ENCODE measurements at regions not wholly inside any gene's neighbourhood (a gene's known extent, or its start where the extent isn't known, plus 50 kb on each side); places are given as distances from the start of the nearest gene placed in this dataset.

DNA sequence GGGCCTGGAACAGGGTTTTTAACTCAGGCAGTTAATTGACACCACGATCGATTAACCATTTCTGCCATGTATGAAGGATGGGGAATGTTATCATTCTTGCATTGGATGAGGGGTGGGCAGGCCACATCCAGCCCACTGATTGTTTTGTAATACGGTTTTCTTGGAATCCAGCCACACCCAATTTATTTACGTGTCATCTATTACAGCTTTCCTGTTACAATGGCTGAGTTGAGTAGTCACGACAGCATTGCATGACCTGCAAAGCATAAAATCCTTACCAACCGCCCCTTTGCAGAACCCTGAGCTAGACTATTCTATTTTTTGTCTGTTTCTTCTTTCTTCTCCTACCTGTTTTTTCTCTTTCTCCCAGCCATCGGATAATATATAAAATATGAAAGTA lies 122.0 kb upstream of the STC2 start:
- TF ChIP-seq, protein P1, sequence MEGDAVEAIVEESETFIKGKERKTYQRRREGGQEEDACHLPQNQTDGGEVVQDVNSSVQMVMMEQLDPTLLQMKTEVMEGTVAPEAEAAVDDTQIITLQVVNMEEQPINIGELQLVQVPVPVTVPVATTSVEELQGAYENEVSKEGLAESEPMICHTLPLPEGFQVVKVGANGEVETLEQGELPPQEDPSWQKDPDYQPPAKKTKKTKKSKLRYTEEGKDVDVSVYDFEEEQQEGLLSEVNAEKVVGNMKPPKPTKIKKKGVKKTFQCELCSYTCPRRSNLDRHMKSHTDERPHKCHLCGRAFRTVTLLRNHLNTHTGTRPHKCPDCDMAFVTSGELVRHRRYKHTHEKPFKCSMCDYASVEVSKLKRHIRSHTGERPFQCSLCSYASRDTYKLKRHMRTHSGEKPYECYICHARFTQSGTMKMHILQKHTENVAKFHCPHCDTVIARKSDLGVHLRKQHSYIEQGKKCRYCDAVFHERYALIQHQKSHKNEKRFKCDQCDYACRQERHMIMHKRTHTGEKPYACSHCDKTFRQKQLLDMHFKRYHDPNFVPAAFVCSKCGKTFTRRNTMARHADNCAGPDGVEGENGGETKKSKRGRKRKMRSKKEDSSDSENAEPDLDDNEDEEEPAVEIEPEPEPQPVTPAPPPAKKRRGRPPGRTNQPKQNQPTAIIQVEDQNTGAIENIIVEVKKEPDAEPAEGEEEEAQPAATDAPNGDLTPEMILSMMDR (IDR thresholded peaks at IDR 0.05) = no peak
- no peak for TF ChIP-seq EZH2 (IDR thresholded peaks at IDR 0.05)

Measured in neural progenitor cell (in vitro differentiated cells).